Neural cell (in vitro differentiated cells): ENCODE measurements at regions not wholly inside any gene's neighbourhood (a gene's known extent, or its start where the extent isn't known, plus 50 kb on each side); places are given as distances from the start of the nearest gene placed in this dataset.

Experiments
- H2AFZ ChIP-seq: fragments of 200-600, 300-800 bp; sonication (generic), shearing (Covaris generic); 2 replicates; pipeline ENCODE4 v1.6.0; 2014; ENCODE audit warnings: low read depth, mild to moderate bottlenecking, antibody characterized with exemption, low read length, moderate library complexity
- H3F3A ChIP-seq: fragments of 200-600 bp; shearing (Covaris generic); 2 replicates; pipeline ENCODE4 v1.6.1; 2016; ENCODE audit warnings: mild to moderate bottlenecking, moderate library complexity, mixed read lengths, antibody characterized with exemption, low read length; ENCODE audit not compliant: insufficient read depth, poor library complexity, severe bottlenecking
- H3K27ac ChIP-seq: fragments of 200-600, 300-800 bp; sonication (generic), shearing (Covaris generic); 2 replicates; pipeline ENCODE4 v1.5.1; 2014; ENCODE audit warnings: mild to moderate bottlenecking, low read length, moderate library complexity
- H3K27me3 ChIP-seq: fragments of 300-800, 200-600 bp; sonication (generic), shearing (Covaris generic); 2 replicates; pipeline ENCODE4 v1.6.0; 2014; ENCODE audit warnings: mild to moderate bottlenecking, low read depth, low read length, moderate library complexity; ENCODE audit not compliant: insufficient read depth
- H3K36me3 ChIP-seq: fragments of 300-800, 200-600 bp; sonication (generic), shearing (Covaris generic); 2 replicates; pipeline ENCODE4 v1.5.1; 2014; ENCODE audit warnings: mild to moderate bottlenecking, antibody characterized with exemption, low read length, moderate library complexity; ENCODE audit not compliant: insufficient read depth
- H3K4me2 ChIP-seq: fragments of 300-800, 200-600 bp; sonication (generic), shearing (Covaris generic); 2 replicates; pipeline ENCODE4 v1.6.0; 2014; ENCODE audit warnings: mild to moderate bottlenecking, low read length
- H3K4me3 ChIP-seq: fragments of 300-800, 200-600 bp; sonication (generic), shearing (Covaris generic); 2 replicates; pipeline ENCODE4 v1.5.1; 2014; ENCODE audit warnings: mild to moderate bottlenecking, low read length, moderate library complexity
- H3K79me2 ChIP-seq: fragments of 200-600 bp; shearing (Covaris generic); replicated peaks from 2 replicates; pipeline ENCODE4 v1.6.0; 2014; ENCODE audit warnings: mild to moderate bottlenecking, low read length, moderate library complexity; ENCODE audit not compliant: insufficient read depth
- H3K9ac ChIP-seq: fragments of 300-800, 200-600 bp; sonication (generic), shearing (Covaris generic); 2 replicates; pipeline ENCODE4 v1.6.1; 2016; ENCODE audit warnings: mild to moderate bottlenecking, low read length, mixed read lengths
- H3K9me2 ChIP-seq: fragments of 200-600 bp; shearing (Covaris generic); 2 replicates; pipeline ENCODE4 v1.6.1; 2016; ENCODE audit warnings: mild to moderate bottlenecking, low read length, mixed read lengths; ENCODE audit not compliant: insufficient read depth
- H3K9me3 ChIP-seq: fragments of 200-600, 300-800 bp; sonication (generic), shearing (Covaris generic); 2 replicates; pipeline ENCODE4 v1.6.1; 2016; ENCODE audit warnings: mild to moderate bottlenecking, mixed run types, low read length, moderate library complexity, mixed read lengths
- H4K20me1 ChIP-seq: fragments of 200-600 bp; shearing (Covaris generic); 2 replicates; pipeline ENCODE4 v1.6.1; 2016; ENCODE audit warnings: mild to moderate bottlenecking, mixed run types; ENCODE audit not compliant: insufficient read depth
- EP300 ChIP-seq: fragments of 450-650 bp; conservative IDR thresholded peaks from 2 replicates; pipeline ENCODE4 v1.6.1; 2014; ENCODE audit warnings: antibody characterized with exemption, mild to moderate bottlenecking, moderate library complexity; ENCODE audit not compliant: poor library complexity, severe bottlenecking
- EZH2 ChIP-seq: fragments of 200-600, 300-800 bp; shearing (Covaris generic), sonication (generic); IDR thresholded peaks from 2 replicates; pipeline ENCODE4 v1.6.1; 2014; ENCODE audit warnings: antibody characterized with exemption, low read length, borderline replicate concordance, mild to moderate bottlenecking; ENCODE audit not compliant: insufficient read depth, poor library complexity, severe bottlenecking
- MXI1 ChIP-seq: fragments of 450-650 bp; conservative IDR thresholded peaks from 2 replicates; pipeline ENCODE4 v1.6.1; 2014; ENCODE audit warnings: antibody characterized with exemption, mild to moderate bottlenecking; ENCODE audit not compliant: poor library complexity, severe bottlenecking
- POLR2AphosphoS5 ChIP-seq: IDR thresholded peaks from 2 replicates; pipeline ENCODE4 v1.6.1; 2012
- RAD21 ChIP-seq: fragments of 450-650 bp; conservative IDR thresholded peaks from 2 replicates; pipeline ENCODE4 v1.6.1; 2014; ENCODE audit warnings: antibody characterized with exemption, mild to moderate bottlenecking, moderate library complexity
- SMC3 ChIP-seq: fragments of 450-650 bp; conservative IDR thresholded peaks from 2 replicates; pipeline ENCODE4 v1.6.1; 2014; ENCODE audit warnings: antibody characterized with exemption, mild to moderate bottlenecking, moderate library complexity; ENCODE audit not compliant: poor library complexity
- TAF1 ChIP-seq: IDR thresholded peaks from 2 replicates; pipeline ENCODE4 v1.6.1; 2012; ENCODE audit warnings: low read depth
- TF ChIP-seq, protein P1 (sequence below): IDR thresholded peaks from 2 replicates; pipeline ENCODE4 v1.6.1; 2012; ENCODE audit warnings: borderline replicate concordance
- TF ChIP-seq, protein P2 (sequence below): fragments of 450-650 bp; IDR thresholded peaks from 2 replicates; pipeline ENCODE4 v1.5.1; 2014; ENCODE audit warnings: antibody characterized with exemption, mild to moderate bottlenecking, moderate library complexity; ENCODE audit not compliant: poor library complexity, severe bottlenecking

DNA sequence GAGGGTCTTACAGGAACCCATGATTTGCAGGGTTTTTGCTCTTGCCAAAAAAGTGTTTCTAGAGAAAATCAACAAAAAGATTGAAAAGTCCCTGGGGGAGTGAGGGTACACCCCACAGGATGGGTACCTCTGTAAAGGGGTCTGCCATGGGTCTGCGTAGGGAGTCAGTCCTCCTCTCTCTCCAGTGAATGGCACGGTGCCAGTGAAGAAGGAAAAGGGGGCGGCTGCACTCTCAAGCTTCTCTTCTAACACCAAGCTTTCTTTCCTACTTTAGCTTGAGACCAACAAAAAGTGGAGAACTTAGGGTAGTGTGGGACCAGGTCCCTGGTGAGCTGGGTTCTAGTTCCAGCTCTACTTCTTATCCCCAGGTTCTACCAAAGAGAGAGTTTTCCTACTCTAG is 87.4 kb downstream of the GLUL start:
- H3K9me3 ChIP-seq, result no peaks in the 10 kb centered on the region
- no peaks in the 10 kb centered on the region for H3K79me2 ChIP-seq
- no peaks in the 10 kb centered on the region for H3K9me2 ChIP-seq
- no peak overlapping the region for H3K27ac ChIP-seq
- no peaks in the 10 kb centered on the region for H4K20me1 ChIP-seq
- TF ChIP-seq EZH2 (no peak), RAD21 (no peak), TAF1 (no peak), SMC3 (no peak), EP300 (no peak), POLR2AphosphoS5 (no peak), MXI1 (no peak)
- TF ChIP-seq, protein P1, sequence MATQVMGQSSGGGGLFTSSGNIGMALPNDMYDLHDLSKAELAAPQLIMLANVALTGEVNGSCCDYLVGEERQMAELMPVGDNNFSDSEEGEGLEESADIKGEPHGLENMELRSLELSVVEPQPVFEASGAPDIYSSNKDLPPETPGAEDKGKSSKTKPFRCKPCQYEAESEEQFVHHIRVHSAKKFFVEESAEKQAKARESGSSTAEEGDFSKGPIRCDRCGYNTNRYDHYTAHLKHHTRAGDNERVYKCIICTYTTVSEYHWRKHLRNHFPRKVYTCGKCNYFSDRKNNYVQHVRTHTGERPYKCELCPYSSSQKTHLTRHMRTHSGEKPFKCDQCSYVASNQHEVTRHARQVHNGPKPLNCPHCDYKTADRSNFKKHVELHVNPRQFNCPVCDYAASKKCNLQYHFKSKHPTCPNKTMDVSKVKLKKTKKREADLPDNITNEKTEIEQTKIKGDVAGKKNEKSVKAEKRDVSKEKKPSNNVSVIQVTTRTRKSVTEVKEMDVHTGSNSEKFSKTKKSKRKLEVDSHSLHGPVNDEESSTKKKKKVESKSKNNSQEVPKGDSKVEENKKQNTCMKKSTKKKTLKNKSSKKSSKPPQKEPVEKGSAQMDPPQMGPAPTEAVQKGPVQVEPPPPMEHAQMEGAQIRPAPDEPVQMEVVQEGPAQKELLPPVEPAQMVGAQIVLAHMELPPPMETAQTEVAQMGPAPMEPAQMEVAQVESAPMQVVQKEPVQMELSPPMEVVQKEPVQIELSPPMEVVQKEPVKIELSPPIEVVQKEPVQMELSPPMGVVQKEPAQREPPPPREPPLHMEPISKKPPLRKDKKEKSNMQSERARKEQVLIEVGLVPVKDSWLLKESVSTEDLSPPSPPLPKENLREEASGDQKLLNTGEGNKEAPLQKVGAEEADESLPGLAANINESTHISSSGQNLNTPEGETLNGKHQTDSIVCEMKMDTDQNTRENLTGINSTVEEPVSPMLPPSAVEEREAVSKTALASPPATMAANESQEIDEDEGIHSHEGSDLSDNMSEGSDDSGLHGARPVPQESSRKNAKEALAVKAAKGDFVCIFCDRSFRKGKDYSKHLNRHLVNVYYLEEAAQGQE, result no peak
- TF ChIP-seq, protein P2, sequence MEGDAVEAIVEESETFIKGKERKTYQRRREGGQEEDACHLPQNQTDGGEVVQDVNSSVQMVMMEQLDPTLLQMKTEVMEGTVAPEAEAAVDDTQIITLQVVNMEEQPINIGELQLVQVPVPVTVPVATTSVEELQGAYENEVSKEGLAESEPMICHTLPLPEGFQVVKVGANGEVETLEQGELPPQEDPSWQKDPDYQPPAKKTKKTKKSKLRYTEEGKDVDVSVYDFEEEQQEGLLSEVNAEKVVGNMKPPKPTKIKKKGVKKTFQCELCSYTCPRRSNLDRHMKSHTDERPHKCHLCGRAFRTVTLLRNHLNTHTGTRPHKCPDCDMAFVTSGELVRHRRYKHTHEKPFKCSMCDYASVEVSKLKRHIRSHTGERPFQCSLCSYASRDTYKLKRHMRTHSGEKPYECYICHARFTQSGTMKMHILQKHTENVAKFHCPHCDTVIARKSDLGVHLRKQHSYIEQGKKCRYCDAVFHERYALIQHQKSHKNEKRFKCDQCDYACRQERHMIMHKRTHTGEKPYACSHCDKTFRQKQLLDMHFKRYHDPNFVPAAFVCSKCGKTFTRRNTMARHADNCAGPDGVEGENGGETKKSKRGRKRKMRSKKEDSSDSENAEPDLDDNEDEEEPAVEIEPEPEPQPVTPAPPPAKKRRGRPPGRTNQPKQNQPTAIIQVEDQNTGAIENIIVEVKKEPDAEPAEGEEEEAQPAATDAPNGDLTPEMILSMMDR, result no peak
- no peaks in the 10 kb centered on the region for H3K36me3 ChIP-seq
- H3K4me3 ChIP-seq, result no peak overlapping the region
- H3F3A ChIP-seq, result no peaks in the 10 kb centered on the region
- no peak overlapping the region for H3K4me2 ChIP-seq
- no peak overlapping the region for H2AFZ ChIP-seq
- no peak overlapping the region for H3K9ac ChIP-seq
- no peaks in the 10 kb centered on the region for H3K27me3 ChIP-seq

DNA sequence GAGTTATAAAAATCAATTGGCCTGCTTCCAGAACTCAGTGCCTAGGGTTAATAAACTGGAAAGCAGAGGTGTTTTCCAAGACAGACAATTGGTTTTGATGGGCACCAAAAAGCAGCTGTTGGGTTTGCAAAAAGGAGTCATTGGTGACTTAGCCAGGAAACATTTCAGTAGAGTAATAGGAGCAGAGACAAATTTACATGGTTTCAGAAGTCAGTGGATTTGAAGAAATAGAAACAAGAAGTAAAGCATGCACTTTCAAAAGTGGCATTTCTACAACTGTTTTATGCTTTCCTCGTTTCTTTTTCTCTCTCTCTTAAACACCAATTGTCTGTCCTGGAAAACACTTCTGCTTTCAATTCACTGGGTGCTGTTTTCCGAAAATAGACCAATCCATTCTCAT is 87.8 kb downstream of the GLUL start:
- H3K4me2 ChIP-seq, result no peak overlapping the region
- no peaks in the 10 kb centered on the region for H3K9me3 ChIP-seq
- H3F3A ChIP-seq, result no peaks in the 10 kb centered on the region

More for the DNA sequence above, 87.8 kb downstream of the GLUL start:
- TF ChIP-seq TAF1 (no peak), EP300 (no peak), RAD21 (no peak), POLR2AphosphoS5 (no peak), MXI1 (no peak), EZH2 (no peak), SMC3 (no peak)
- TF ChIP-seq, protein P2, result no peak
- TF ChIP-seq, protein P1, result no peak
- Histone ChIP-seq H3K79me2 (no peaks in the 10 kb centered on the region), H3K9me2 (no peaks in the 10 kb centered on the region), H3K36me3 (no peaks in the 10 kb centered on the region), H3K27ac (no peak overlapping the region), H2AFZ (no peak overlapping the region), H3K4me3 (no peak overlapping the region), H4K20me1 (no peaks in the 10 kb centered on the region), H3K9ac (no peak overlapping the region), H3K27me3 (no peaks in the 10 kb centered on the region)
